Stimulated activated CD4-positive, alpha-beta T cell treated with anti-CD3 and anti-CD28 coated beads, Interleukin-15, amount 100 ng/mL, for 24 hours (primary cell): ENCODE measurements at regions not wholly inside any gene's neighbourhood (a gene's known extent, or its start where the extent isn't known, plus 50 kb on each side); places are given as distances from the start of the nearest gene placed in this dataset.

Experiments used
- DNase-seq: peaks from one replicate; pipeline ENCODE4 v3.0.0-alpha.2; 2020

DNA sequence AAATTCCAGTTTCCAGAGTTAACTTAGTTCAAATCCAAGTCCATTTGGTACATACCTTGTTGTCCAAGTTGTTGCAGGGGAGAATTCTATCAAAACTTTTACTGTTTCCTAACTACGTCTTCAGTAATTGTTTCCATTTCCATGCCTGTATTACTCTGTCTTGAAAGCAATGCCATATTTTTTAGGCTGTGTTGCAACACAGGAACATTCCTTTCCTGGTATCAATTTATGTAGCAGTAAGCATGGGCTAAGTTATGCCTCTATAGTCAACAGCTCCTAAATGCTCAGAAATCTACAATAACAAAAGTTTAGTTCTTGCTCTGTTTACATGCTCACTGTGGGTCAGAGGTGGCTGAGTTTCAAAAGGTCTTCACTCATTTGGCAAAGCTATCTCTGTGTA is 1943.8 kb upstream of the PIK3C3 start:
- DNase-seq: no peak

DNA sequence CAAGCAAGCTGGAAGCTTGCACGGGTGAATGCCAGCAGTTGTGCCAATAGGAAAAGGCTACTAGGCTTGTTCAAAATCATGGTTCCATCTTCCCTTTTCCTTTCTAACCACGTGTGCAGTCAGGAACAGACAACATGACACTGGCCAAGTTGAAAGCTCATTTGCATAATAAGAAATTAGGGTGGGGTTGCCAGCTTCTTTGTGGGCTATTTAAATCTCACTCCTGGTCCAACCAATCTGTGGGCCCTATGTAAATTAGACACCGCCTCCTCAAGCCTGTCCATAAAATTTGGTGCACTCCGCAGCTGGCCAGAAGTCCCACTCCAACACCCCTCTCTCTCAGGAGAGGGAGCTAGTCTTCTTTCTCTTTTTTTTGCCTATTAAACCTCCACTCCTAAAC is 1948.4 kb upstream of the PIK3C3 start:
- DNase-seq: no peak

DNA sequence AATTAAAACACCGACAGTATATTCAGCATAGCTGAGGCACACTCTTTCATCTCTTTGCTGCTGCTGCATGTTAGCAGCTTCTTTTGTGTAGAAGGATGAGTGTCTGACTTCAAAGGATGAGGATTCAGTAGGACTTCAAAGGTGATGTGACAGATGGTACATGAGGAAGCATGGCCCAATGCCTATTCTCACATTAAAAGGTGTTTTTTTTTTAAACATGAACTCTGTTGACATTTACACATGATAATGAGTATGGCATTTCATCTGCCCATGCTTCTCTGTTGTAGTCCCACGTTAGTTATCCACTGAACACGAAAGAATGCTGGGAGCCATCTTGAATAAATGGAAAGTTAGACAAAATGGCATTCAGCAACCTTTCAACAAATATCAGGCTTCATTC is 1950.8 kb upstream of the PIK3C3 start:
- DNase-seq: no peak

DNA sequence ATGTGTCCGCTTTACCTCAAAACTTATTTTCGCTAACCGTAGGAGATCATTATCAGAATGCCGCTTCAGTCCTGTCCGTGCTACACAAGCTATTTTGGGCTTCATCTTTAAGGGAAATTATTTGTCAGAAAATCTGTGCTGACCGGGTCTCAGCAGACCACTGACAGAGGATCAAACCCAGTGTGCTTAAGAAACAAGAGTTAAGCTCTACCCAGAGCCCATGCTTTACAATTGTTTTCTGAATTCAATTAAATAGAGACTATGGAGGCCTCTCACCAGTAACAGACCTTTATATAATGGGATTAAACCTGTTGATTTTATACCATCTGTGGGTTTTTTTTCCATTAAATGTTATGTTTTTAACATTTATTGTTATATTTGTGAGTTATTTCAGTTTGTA is 1956.7 kb upstream of the PIK3C3 start:
- DNase-seq: no peak

DNA sequence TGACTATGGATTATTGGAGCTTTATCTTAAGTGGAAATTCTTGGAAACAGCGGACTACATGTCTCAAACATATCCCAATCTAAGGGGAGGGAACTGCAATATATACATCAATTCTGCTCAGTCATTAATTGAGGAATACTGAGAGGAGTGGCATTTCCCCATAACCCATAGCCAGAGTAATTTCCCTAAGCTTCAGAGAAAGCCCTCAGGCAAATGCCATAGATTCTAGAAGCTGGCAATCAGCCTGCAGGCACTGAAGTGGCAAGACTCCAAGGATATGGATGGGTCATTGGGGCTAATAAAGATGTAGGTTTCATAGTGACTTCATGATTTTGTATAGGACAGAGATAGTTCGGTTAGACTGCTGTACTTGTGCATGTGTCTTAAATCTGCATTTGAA is 1960.5 kb upstream of the PIK3C3 start:
- DNase-seq: no peak

DNA sequence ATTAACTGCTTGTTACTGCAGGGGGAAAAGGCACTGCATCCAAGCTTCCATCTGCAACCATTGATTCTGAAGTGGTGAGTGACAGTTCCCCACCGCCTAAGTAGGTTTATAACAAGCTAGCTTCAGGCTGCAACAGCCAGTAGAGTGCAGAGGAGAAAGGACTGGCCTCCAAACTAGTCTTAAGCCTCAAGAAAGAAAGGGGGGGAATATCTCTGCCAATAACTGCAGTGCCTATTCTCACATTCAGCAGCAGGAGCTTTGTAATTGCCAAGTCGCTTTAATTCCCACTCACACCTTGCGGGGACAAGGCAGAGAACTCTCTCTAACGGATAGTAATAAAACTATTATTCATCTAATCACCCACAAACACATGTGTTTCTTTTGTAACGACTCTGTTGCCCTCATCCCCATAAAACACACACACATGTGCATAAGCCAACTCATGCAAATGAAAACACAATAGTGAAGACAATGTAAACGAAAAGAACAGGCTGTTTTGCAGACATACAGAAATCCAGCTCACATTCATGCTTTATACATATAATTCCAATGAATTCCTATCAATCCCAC is 1963.3 kb upstream of the PIK3C3 start:
- no peak for DNase-seq

DNA sequence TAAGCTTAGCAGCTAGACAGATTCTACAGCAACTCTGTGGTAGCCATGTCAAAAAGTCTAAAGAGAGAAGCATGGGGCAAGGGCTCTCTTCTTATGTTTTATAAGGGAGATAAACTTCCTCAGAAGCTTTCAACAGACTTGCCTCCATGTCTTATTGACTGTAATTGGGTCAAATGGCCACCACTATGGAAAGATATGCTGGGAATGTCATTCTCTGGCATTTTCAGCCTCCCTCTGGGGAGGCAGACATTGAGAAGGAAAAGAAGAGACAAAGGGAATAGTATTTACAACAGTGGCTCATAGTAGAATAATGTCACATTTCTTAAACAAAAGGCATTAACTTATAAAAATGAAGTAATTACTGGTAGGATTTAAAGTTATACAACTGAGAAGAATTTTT is 1964.5 kb upstream of the PIK3C3 start:
- no peak for DNase-seq

DNA sequence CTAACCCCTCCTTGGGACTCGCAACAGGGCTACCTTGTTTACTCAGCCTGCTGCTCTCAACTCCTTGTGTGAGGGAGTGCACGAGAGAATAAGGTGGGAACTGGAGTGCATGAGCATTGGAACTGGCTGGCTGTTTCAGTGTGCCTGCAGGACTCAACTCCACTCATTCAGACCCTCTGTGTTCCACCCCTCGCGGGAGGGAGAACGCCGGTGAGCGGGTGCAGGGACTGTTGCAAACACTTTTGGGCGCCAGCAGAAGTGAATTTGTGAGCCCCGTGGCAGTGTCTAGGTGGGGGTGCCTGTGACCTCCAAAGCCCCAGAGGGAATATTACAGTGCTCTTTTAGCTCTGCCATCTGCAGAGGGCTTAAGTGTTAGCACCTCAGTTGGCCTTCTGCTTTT is 1978.3 kb upstream of the PIK3C3 start:
- no peak for DNase-seq

DNA sequence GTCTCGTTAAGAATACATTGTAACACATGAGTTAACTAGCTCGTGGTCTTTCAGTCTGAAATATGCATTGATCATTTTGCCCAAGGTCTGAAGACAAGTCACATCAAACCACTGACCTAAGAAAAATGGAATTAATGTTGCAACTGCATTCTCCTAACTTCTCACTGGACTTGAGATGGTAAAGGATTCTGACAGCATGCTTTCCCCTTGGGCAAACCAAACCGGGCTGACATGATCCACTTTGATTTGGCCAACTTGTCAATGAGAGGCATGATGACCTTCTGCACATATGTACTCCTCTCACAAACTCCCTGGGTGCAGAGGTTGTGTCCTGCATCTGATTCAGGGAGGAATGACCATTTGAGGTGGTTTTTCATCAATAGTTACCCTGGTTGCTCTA is 1982.5 kb upstream of the PIK3C3 start:
- DNase-seq: no peak

DNA sequence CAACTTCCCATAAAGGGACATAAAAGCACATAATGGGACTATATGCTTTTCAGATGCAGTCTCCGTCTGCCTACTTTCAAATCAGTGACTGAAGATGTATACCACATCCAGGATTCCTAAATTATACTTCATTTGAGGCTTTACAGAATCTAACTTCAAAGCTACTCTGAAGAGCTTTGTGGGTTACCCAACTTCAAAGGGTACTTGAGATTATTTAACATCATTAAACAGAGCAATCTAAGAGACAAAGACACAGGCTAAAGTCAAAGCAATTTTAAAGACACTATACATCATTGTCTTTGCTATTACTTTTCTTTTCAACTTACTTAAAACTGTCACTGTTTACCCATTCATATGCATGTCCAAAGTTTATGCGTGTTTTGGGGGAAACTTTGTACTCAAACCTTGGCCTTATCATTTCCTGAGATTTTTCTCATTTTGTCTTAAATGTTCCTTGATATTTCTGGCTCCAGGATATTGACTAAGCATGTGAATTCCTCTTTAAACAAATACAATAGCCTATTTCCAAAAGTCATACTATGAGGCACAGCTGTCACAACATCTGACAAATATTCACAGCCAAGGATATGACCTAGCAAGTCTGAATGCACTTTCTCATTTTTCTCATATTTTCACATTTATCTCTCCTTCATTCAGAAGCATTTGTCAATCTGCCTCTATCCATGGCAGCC is 1985.1 kb upstream of the PIK3C3 start:
- no peak for DNase-seq

DNA sequence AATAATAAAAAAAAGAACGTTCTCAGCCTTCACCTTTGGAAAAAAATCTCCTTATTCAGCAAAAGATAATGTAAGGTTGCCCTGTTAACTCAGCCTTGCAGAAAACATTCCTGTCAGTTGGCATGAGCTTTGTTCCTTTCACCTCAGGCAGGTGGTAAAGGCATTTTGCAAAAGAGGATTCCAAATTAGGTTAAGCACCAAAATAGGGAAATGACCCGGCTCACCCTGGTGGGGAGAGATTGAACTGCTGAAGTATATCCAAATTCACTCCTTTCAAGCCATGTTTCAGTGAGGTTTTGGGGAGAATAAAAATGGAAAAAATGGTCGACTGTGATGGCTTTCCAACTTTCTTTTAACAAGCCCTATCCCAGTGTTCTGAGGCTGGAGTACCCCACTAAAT is 1988.8 kb upstream of the PIK3C3 start:
- DNase-seq: no peak

DNA sequence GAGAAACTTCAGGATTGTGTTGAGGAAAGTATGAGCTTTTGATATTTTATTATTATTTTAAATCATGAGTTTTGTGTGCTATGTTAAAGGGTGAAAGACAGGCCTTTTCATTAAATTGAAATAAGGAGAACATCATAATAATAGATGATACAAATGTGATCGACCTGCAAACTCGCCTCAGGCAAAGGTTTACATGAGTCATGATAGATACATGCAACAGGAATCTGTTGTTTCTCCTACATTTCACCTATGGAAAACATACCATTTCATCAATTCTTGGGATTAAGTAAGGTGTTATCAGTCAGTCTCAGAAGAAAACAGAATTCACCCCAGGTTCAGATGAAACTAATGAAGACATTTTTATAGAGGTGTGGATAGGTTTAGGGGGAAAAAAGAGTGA is 1992.5 kb upstream of the PIK3C3 start:
- no peak for DNase-seq

DNA sequence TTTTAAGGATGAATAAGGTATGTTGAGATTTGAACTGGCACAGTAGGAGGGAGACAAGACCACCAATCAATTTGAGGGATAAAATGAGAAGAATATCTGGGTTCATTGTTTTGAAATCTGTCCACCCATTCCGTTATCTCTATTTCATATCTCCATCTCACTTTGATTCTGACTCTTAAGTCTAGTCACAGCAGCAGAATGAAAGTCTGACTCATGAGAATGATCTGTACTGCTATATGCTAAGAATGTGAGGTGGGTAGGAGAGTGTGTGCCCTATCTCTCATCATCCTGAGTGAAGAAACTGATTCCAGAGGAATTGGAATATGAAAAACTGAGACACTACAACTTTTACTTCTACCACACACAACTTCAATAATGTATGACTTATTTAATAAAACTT is 1994.5 kb upstream of the PIK3C3 start:
- no peak for DNase-seq

DNA sequence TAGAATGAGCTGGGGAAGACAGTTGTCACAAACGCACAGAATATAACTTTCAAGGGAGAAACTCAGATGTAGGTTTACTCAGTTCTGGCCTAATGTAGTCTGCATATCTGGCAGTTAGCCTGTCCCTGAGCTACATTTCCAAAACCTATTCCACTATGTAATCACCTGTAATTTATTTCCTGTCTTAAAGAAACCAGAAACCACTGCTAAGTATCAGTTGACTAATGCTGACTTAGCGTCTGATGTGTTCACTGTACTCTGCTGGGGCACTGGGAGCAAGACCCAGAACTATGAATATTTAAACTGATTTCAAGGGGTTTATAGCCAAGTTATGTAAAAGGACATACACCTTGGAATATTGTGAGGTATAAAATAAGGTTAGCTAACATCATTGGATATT is 1995.2 kb upstream of the PIK3C3 start:
- no peak for DNase-seq

DNA sequence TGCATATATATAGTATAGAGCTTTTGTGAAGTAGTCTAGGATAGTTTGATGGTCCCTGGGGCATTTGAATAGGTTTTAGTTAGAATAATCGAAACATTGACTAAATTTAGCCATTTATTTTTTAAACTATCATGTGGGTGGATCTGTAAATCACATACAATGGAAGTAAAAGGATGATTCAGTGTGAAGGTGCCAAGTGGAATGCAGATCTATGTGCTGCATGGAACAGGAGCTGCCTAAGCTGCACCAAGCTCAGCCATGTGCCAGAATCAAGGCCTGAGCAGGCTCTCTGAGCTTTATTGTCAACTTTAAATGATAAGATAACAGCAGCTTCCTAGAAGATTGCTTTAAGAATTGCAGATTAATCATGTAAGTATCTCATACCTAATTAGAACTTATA is 1996.2 kb upstream of the PIK3C3 start:
- no peak for DNase-seq

DNA sequence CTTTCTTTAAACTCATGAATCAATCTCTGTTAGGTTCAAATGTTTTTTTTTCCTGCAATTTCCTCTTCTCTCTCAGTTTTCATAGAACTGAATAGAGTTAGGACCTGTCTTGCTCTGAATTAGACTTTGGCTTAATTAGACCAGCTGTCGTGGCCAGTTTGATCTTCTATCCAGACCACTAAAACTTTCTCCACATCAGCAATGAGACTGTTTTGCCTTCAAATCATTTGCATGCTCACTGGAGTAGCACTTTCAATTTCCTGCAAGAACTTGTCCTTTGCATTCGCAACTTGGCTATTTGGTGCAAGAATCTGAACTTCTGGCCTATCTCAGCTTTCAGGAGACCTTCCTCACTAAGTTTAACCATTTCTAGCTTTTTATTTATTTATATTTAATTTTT is 2002.2 kb upstream of the PIK3C3 start:
- DNase-seq: no peak

DNA sequence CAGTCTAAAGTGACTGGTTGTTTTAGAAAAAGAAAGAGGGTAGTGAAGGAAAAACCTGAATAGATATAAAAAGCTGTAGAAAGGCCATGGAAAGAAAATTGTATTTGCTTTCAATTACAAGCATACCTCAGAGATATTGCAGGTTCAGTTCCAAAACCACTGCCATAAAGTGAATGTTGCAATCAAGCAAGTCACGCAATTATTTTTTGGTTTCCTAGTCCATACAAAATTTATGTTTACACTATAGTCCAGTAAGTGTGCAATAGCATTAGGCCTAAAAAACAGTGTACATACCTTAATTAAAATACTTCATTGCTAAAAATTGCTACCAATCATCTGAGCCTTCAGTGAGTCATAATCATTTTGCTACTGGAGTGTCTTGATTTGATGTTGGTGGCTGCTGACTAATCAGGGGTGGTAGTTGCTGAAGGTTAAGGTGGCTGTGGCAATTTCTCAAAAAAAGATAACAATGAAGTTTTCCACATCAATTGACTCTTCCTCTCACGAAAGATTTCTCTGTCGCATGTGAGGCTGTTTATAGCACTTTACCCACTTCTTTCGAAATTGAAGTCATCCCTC is 2003.8 kb upstream of the PIK3C3 start:
- DNase-seq: no peak

DNA sequence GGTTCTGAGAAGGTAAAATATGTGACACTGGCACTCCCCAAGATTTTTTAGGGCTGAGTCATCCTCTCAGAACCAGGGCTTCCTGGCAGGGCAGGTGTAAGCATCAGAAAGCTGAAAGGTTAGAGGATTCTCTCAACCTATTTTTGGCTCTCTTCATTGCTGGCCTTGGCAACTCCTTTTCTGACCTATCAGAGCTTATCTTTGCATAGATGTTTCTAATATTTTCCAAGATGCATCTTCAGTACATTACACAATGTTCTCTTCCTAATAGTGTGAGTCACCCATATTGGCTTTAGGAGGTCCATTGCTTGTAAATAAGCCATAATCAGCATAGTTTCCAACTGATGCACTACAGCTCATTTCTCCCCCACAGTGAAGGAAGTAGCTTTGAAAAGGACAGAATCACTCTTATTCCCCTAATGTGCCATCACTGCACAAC is 2008.4 kb upstream of the PIK3C3 start:
- DNase-seq: no peak

DNA sequence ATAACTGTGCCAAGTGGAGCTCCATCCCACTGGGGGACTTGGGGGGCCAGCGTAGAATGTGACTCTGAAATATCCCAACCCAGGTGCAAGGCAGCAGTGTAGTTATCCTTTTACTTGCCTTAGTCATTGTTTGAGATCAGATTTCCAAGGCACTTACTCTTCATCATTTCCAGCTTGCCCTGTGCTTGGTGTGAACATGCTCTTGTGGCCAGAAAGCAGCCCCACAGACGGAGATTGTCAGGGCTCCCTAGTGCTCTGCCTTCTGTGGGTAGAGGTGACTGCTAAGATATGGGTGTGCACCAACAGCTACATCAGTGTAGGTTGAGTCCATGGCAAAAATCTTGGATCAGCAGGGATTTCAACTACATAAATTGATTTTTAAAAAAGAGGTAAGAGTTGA is 2010.0 kb upstream of the PIK3C3 start:
- DNase-seq: no peak

DNA sequence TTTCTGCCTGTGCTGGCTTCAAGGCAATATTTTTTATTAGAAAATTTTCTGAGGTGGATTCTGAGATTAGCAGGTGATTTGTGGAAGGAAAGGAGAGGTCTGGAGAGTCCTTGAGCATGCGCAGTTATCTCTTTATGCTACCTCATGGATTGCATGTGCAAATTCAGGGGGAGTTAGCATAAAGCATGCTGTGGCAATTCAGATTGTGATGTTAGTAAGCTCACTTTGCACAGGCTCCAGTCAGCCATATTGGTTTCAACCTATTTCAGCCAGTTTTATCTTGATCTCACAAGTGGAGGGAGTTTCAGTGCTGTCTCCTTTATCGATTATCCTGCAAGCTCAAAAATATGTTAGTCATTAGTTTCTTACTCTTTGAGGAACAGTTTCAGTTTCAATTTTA is 2012.3 kb upstream of the PIK3C3 start:
- no peak for DNase-seq

DNA sequence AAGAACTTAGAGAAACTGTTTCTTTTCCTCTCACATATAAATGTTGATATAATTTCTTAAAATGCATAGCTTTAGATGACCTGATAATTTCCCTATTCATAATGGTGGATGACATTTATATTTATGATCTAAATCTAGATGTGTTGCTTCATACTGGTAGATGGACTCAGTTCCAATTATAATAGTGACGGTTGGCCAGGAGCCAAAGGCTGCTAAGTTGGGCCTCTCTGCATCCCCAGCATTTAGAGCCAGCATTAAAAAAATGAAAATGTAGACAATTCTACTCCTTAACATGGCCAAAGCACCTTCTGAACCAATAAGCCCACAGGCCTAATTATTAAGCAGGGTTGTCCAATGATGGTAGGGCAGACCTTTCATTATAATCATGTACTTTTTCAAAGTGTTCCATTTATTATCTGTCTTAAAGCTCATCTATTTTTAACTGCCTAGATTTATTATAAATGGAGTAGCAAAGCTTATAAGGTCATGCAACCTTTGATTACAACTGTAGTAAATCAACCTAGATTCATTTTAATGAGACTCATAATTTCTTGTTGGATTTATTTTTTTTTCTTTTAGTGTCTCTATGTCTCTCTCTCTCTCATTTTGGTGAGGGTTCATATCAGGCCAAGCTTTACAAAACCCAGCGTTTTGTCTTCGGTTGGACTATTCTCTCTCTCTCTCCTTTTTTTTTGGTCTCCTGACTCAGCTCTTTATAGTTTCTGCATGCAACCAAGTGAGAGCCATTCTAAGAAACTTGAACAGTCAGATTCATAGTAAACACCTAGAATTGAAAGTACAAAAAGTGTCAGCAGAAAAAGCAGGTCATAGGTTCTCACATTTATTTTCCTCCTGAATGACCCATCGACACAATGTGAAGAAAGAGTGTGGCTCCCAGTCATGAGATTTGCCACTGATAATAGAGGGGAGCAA is 2016.1 kb upstream of the PIK3C3 start:
- DNase-seq: no peak

DNA sequence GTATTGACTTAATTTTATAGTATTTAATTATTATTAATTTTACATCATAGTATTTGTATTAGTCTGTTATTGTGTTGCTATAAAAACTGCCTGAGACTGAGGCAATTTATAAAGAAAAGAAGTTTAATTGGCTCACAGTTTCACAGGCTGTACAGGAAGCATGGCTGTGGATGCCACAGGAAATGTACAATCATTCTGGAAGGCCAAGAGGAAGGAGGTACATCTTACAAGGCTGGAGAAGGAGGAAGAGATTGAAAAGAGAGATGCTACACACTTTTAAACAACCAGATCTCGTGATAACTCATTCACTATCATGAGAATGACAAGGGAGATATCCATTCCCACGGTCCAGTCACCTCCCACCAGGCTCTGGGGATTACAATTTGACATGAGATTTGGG is 2019.4 kb upstream of the PIK3C3 start:
- no peak for DNase-seq

DNA sequence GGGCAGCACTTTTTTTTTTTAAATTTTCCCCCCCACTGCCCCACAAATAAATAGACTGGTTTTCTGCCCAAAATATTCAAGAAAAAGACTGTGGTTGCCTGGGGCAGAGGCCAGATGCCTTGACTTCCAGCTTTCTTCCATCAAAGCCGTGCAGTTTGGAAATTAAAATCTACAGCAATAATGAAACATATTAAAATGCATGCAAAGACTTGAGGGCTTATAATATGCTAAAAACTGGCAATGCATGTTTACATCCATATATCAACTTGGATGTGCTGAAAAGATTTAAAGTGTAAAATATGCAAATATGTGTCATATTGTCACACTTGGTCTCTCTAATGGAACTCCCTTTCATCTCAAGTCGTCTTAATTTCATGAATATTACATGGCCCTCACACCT is 2036.2 kb upstream of the PIK3C3 start:
- DNase-seq: no peak
